Activated CD8-positive, alpha-beta T cell treated with anti-CD3 and anti-CD28 coated beads for 36 hours (primary cell): ENCODE measurements at regions not wholly inside any gene's neighbourhood (a gene's known extent, or its start where the extent isn't known, plus 50 kb on each side); places are given as distances from the start of the nearest gene placed in this dataset.

Experiments
- ATAC-seq: fragments of 200-7000 bp; cut with Tn5 transposase; one replicate; pipeline ENCODE4 v1.10.0; 2021; ENCODE audit warnings: mild to moderate bottlenecking, moderate library complexity
- CTCF ChIA-PET: fragments of 350-600 bp; sonication (Branson Sonifier 250); formaldehyde crosslinking; loops from one replicate; lab custom pipeline; 2021; ENCODE audit warnings: antibody characterized with exemption; lab: Charles Lee
- POLR2A ChIA-PET: fragments of 350-600 bp; sonication (Branson Sonifier 250); formaldehyde crosslinking; loops from one replicate; lab custom pipeline; 2021; ENCODE audit warnings: antibody characterized with exemption; lab: Charles Lee
- DNase-seq: peaks from one replicate; pipeline ENCODE4 v3.0.0-alpha.2; 2020
- H3K27ac Mint-ChIP-seq: one replicate; pipeline ENCODE4 v1.8.0; 2021; ENCODE audit warnings: mild to moderate bottlenecking, mixed read lengths
- H3K27me3 Mint-ChIP-seq: one replicate; pipeline ENCODE4 v1.8.0; 2021; ENCODE audit warnings: mixed read lengths
- H3K36me3 Mint-ChIP-seq: one replicate; pipeline ENCODE4 v1.8.0; 2021; ENCODE audit warnings: low read depth, mixed read lengths
- H3K4me1 Mint-ChIP-seq: one replicate; pipeline ENCODE4 v1.8.0; 2021; ENCODE audit warnings: low read depth, mixed read lengths
- H3K4me3 Mint-ChIP-seq: one replicate; pipeline ENCODE4 v1.8.0; 2021; ENCODE audit warnings: mild to moderate bottlenecking, moderate library complexity, mixed read lengths
- H3K9me3 Mint-ChIP-seq: one replicate; pipeline ENCODE4 v1.8.0; 2021; ENCODE audit warnings: mixed read lengths
- CTCF ChIP-seq: fragments of 200-600 bp; IDR thresholded peaks from one replicate; pipeline ENCODE4 v1.8.0; 2022; ENCODE audit warnings: antibody characterized with exemption, mild to moderate bottlenecking
- intact Hi-C: fragments of 100-400 bp; cut with micrococcal nuclease; formaldehyde crosslinking; loops from one replicate; pipeline ENCODE4 v1.10.0; 2022

- H3K27me3 Mint-ChIP-seq: no peaks in the 10 kb centered on the region
- no peaks in the 10 kb centered on the region for H3K4me1 Mint-ChIP-seq
- ATAC-seq (no peak), DNase-seq (no peak)
- peaks cover 4% of the 10 kb centered on the region for H3K9me3 Mint-ChIP-seq
- intact Hi-C loops: no loop called here
- no peak overlapping the region for H3K4me3 Mint-ChIP-seq
- no peaks in the 10 kb centered on the region for H3K36me3 Mint-ChIP-seq
- ChIA-PET POLR2A (no interaction called here), CTCF (interaction anchor here (0.7 kb wide), 1 partner anchor 324 kb away, joined by 3 read pairs; no protein-coding TSS in a partner anchor)
- no peak overlapping the region for H3K27ac Mint-ChIP-seq
- no peak for TF ChIP-seq CTCF
These were observed 85.2 kb downstream of the DLL1 start for GRCh38 chr6:170205534-170206316.

GRCh38 chr6:170205126-170205525 lies 85.8 kb downstream of the DLL1 start:
- intact Hi-C loops: no loop called here
- ChIA-PET POLR2A (no interaction called here), CTCF (interaction anchor here (0.7 kb wide), 1 partner anchor 325 kb away, joined by 3 read pairs; no protein-coding TSS in a partner anchor)
- no peak for DNase-seq
- ATAC-seq: no peak
- Mint-ChIP-seq H3K36me3 (no peaks in the 10 kb centered on the region), H3K4me3 (no peak overlapping the region), H3K27me3 (no peaks in the 10 kb centered on the region), H3K9me3 (peaks cover 4% of the 10 kb centered on the region), H3K27ac (no peak overlapping the region), H3K4me1 (no peaks in the 10 kb centered on the region)
- no peak for TF ChIP-seq CTCF

- ChIA-PET CTCF (no interaction called here), POLR2A (interaction anchor here (0.6 kb wide), 1 partner anchor 183 kb away, joined by 3 read pairs; no protein-coding TSS in a partner anchor)
- Mint-ChIP-seq H3K9me3 (peaks cover 4% of the 10 kb centered on the region), H3K36me3 (no peaks in the 10 kb centered on the region), H3K4me3 (no peak overlapping the region), H3K27me3 (no peaks in the 10 kb centered on the region), H3K27ac (no peak overlapping the region), H3K4me1 (peaks cover 7% of the 10 kb centered on the region)
- no peak for DNase-seq
- ATAC-seq: no peak
- no peak for TF ChIP-seq CTCF
- intact Hi-C loops: no loop called here
These were observed 87.7 kb downstream of the DLL1 start for GRCh38 chr6:170203212-170203611.

GRCh38 chr6:170202416-170203135 lies 88.3 kb downstream of the DLL1 start:
- no peak for TF ChIP-seq CTCF
- Mint-ChIP-seq H3K27me3 (no peaks in the 10 kb centered on the region), H3K4me3 (no peak overlapping the region), H3K9me3 (peaks cover 4% of the 10 kb centered on the region), H3K36me3 (no peaks in the 10 kb centered on the region), H3K27ac (no peak overlapping the region), H3K4me1 (peaks cover 10% of the 10 kb centered on the region)
- ATAC-seq (no peak), DNase-seq (no peak)
- ChIA-PET CTCF (no interaction called here), POLR2A (interaction anchor here (0.6 kb wide), 1 partner anchor 183 kb away, joined by 3 read pairs; no protein-coding TSS in a partner anchor)
- intact Hi-C loops: no loop called here

GRCh38 chr6:170201361-170201760 lies 89.5 kb downstream of the DLL1 start:
- intact Hi-C loops: no loop called here
- DNase-seq: no peak
- CTCF ChIA-PET: no interaction called here
- Mint-ChIP-seq H3K27ac (no peak overlapping the region), H3K36me3 (no peaks in the 10 kb centered on the region), H3K9me3 (peaks cover 4% of the 10 kb centered on the region), H3K4me1 (peaks cover 10% of the 10 kb centered on the region), H3K4me3 (no peak overlapping the region), H3K27me3 (peaks cover 1% of the 10 kb centered on the region)
- ATAC-seq: no peak
- POLR2A ChIA-PET: no interaction called here
- TF ChIP-seq CTCF: no peak
